GM13976 (cell line): ENCODE measurements at regions not wholly inside any gene's neighbourhood (a gene's known extent, or its start where the extent isn't known, plus 50 kb on each side); places are given as distances from the start of the nearest gene placed in this dataset.
"Not testable (repeated sequence)": the region's sequence is repeated elsewhere in the genome, so short reads cannot be mapped to it uniquely, and the experiment has no call there.

ENCODE experiments used
- DNase-seq: peaks from one replicate; pipeline ENCODE4 v3.0.0; 2012; ENCODE audit warnings: low spot score
- in situ Hi-C: fragments of 300-500 bp; cut with MboI; formaldehyde crosslinking; loops from one replicate; pipeline ENCODE4 v1.12.0; 2022; ENCODE audit warnings: low sequenced_read_pairs, mixed read lengths, inconsistent platforms; ENCODE audit not compliant: unreplicated experiment
- TF ChIP-seq, protein P1 (sequence below): IDR thresholded peaks from 2 replicates; pipeline ENCODE4 v1.5.1; 2012; ENCODE audit warnings: borderline replicate concordance, mild to moderate bottlenecking; ENCODE audit not compliant: insufficient read depth; ENCODE audit errors: extremely low read depth, missing control alignments, control extremely low read depth

DNA sequence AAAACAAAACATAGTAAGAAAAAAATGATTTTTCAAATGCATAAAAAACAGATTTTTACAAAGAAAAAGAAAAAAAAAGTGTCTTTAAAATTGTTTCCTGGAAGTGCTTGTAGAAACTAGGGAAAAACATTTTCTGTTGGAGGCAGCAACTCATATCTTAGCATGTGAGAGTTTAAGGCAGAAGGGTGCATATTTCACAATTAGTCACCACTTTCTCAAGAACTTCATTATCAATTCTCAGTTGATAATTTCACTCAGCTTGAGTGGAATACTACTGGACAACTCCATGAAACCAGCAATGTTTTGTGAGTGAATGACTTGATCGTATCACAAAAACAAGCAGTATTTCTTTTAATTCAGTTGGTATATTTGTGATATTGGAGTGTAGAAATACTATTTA lies 508.3 kb upstream of the DAB2 start:
- TF ChIP-seq, protein P1, sequence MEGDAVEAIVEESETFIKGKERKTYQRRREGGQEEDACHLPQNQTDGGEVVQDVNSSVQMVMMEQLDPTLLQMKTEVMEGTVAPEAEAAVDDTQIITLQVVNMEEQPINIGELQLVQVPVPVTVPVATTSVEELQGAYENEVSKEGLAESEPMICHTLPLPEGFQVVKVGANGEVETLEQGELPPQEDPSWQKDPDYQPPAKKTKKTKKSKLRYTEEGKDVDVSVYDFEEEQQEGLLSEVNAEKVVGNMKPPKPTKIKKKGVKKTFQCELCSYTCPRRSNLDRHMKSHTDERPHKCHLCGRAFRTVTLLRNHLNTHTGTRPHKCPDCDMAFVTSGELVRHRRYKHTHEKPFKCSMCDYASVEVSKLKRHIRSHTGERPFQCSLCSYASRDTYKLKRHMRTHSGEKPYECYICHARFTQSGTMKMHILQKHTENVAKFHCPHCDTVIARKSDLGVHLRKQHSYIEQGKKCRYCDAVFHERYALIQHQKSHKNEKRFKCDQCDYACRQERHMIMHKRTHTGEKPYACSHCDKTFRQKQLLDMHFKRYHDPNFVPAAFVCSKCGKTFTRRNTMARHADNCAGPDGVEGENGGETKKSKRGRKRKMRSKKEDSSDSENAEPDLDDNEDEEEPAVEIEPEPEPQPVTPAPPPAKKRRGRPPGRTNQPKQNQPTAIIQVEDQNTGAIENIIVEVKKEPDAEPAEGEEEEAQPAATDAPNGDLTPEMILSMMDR, result no peak
- in situ Hi-C loops, result no loop called here

DNA sequence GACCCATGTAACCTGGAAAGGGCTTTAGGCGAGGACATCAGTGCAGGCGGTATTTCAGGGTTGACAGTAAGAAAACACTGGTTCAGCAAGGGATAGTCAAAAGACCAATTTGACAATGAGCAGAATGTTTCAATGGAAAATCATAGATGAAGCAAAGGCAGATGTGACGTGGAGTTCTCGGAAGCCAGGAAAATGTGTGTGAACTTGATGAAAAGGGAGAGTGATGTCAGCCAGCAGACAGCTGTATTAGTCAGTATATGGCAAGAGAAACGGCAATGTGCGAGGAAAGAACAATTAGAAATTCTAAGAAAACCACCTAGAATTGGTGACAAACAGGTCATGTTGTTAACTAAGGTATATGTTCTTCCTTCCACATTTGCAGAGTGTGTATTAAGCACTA lies 503.9 kb upstream of the DAB2 start:
- TF ChIP-seq, protein P1, result no peak
- DNase-seq, result no peak
- in situ Hi-C loops, result no loop called here

More for the DNA sequence above, 508.3 kb upstream of the DAB2 start:
- DNase-seq, result no peak

GRCh38 chr5:39919876-39920275 lies 495.1 kb upstream of the DAB2 start:
- in situ Hi-C loops, result no loop called here
- no peak for DNase-seq
- TF ChIP-seq, protein P1, result no peak

GRCh38 chr5:39912906-39913305 lies 488.1 kb upstream of the DAB2 start:
- in situ Hi-C loops, result no loop called here
- TF ChIP-seq, protein P1, result no peak
- no peak for DNase-seq

GRCh38 chr5:39907267-39907951 lies 482.6 kb upstream of the DAB2 start:
- DNase-seq, in situ Hi-C loops: not testable (repeated sequence)

DNA sequence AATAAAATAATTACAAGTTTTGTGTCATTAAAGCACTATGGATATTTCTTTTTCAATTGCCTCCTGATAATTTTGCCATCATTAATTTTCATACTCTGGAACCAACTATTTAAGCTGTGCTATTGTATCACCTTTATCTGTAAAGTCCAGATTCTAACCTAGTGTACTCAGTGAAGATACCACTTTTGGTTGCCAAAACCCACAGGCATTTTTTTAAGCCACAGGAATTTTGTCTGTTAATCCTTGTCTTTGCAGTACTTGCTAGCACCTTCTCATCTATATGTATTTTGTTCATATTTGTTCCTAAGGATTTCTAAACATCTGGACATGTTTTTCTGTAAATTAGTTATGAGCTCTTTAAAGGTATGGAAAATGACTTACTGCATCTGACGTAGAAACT lies 481.4 kb upstream of the DAB2 start:
- TF ChIP-seq, protein P1, result no peak
- no peak for DNase-seq
- in situ Hi-C loops, result no loop called here

DNA sequence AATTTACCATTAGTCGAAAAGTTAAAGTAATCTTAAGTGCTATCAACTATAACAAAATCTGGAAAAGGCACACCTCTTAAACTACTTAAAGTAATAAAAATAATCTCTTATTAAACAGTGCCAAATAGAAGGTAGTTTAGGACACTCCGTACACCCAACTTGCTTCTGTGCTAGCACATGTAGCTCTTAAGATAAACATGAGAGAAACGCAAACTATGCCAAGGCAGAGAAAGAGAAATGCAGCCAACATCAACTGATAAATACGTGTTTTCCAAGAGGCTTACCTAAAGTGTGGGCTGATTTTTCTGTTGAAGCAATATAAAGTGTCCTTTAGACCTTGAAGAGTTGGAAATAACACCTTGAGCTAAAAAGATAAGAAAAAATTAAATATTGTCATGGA lies 480.6 kb upstream of the DAB2 start:
- no peak for DNase-seq
- TF ChIP-seq, protein P1, result no peak
- in situ Hi-C loops, result no loop called here
